OCI-LY3 (cell line): ENCODE measurements at regions not wholly inside any gene's neighbourhood (a gene's known extent, or its start where the extent isn't known, plus 50 kb on each side); places are given as distances from the start of the nearest gene placed in this dataset.

Experiments
- CTCF ChIP-seq: fragments of 200-600, 300-600 bp; sonication (generic); IDR thresholded peaks from 2 replicates; pipeline ENCODE4 v1.5.1; 2014; ENCODE audit warnings: antibody characterized with exemption, low read length, low read depth
- EZH2phosphoT487 ChIP-seq: fragments of 200-600 bp; shearing (Covaris generic); IDR thresholded peaks from 2 replicates; pipeline ENCODE4 v1.6.1; 2018; ENCODE audit warnings: antibody characterized with exemption, mixed run types, low read depth

GRCh38 chrX:40263014-40263560 lies 165.3 kb upstream of the BCOR start:
- TF ChIP-seq CTCF (no peak), EZH2phosphoT487 (no peak)
